Nephron progenitor cell (in vitro differentiated cells): ENCODE measurements at regions not wholly inside any gene's neighbourhood (a gene's known extent, or its start where the extent isn't known, plus 50 kb on each side); places are given as distances from the start of the nearest gene placed in this dataset.

ENCODE experiments used
- DNase-seq: peaks from one replicate; pipeline ENCODE4 v3.0.0; 2021
- H3K27ac Mint-ChIP-seq: 2 replicates; pipeline ENCODE4 v1.8.0; 2021; ENCODE audit warnings: mild to moderate bottlenecking, moderate library complexity, mixed read lengths
- H3K27me3 Mint-ChIP-seq: 2 replicates; pipeline ENCODE4 v1.8.0; 2021; ENCODE audit warnings: mild to moderate bottlenecking, low read depth, mixed read lengths; ENCODE audit not compliant: poor library complexity
- H3K36me3 Mint-ChIP-seq: 2 replicates; pipeline ENCODE4 v1.8.0; 2021; ENCODE audit warnings: low read depth, mixed read lengths
- H3K4me1 Mint-ChIP-seq: 2 replicates; pipeline ENCODE4 v1.8.0; 2021; ENCODE audit warnings: mixed read lengths
- H3K4me3 Mint-ChIP-seq: 2 replicates; pipeline ENCODE4 v1.8.0; 2021; ENCODE audit warnings: mild to moderate bottlenecking, moderate library complexity, mixed read lengths
- H3K9me3 Mint-ChIP-seq: 2 replicates; pipeline ENCODE4 v1.8.0; 2021; ENCODE audit warnings: mild to moderate bottlenecking, moderate library complexity, mixed read lengths
- TF ChIP-seq, protein P1 (sequence below): fragments of 200-600 bp; sonication (generic); IDR thresholded peaks from 2 replicates; pipeline ENCODE4 v1.5.0; 2021; ENCODE audit warnings: antibody characterized with exemption

DNA sequence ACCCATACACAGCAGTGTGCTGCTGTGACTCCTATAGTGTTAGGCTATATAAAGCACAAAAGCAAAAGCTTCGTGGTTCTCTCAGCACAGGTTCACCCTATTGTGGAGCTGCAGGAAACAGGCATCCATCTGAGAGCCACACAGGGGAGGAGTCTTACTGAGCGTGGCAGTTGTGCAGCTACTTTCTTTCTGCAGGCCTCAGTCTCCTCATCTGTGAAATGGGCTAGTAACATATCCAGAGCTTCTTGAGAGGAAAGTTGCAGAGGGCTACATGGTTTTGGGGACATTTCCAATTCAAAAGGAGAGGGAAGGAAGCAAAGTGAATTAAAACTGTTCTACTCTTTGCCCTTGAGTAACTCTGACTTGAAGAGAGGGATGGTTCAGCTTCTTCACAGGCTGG lies 142.0 kb downstream of the FOXD2 start:
- Mint-ChIP-seq H3K9me3 (no peaks in the 10 kb centered on the region), H3K4me3 (peak overlapping the region; percentile 64), H3K27ac (peak overlapping the region; percentile 91), H3K27me3 (peaks cover 35% of the 10 kb centered on the region), H3K4me1 (peaks cover 90% of the 10 kb centered on the region), H3K36me3 (no peaks in the 10 kb centered on the region)
- TF ChIP-seq, protein P1, sequence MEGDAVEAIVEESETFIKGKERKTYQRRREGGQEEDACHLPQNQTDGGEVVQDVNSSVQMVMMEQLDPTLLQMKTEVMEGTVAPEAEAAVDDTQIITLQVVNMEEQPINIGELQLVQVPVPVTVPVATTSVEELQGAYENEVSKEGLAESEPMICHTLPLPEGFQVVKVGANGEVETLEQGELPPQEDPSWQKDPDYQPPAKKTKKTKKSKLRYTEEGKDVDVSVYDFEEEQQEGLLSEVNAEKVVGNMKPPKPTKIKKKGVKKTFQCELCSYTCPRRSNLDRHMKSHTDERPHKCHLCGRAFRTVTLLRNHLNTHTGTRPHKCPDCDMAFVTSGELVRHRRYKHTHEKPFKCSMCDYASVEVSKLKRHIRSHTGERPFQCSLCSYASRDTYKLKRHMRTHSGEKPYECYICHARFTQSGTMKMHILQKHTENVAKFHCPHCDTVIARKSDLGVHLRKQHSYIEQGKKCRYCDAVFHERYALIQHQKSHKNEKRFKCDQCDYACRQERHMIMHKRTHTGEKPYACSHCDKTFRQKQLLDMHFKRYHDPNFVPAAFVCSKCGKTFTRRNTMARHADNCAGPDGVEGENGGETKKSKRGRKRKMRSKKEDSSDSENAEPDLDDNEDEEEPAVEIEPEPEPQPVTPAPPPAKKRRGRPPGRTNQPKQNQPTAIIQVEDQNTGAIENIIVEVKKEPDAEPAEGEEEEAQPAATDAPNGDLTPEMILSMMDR: no peak
- no peak for DNase-seq

GRCh38 chr1:47580451-47580995 lies 142.7 kb downstream of the FOXD2 start:
- Mint-ChIP-seq H3K4me3 (no peak overlapping the region), H3K36me3 (no peaks in the 10 kb centered on the region), H3K27me3 (peaks cover 37% of the 10 kb centered on the region), H3K27ac (no peak overlapping the region), H3K9me3 (no peaks in the 10 kb centered on the region), H3K4me1 (peaks cover 90% of the 10 kb centered on the region)
- no peak for DNase-seq
- TF ChIP-seq, protein P1: no peak

DNA sequence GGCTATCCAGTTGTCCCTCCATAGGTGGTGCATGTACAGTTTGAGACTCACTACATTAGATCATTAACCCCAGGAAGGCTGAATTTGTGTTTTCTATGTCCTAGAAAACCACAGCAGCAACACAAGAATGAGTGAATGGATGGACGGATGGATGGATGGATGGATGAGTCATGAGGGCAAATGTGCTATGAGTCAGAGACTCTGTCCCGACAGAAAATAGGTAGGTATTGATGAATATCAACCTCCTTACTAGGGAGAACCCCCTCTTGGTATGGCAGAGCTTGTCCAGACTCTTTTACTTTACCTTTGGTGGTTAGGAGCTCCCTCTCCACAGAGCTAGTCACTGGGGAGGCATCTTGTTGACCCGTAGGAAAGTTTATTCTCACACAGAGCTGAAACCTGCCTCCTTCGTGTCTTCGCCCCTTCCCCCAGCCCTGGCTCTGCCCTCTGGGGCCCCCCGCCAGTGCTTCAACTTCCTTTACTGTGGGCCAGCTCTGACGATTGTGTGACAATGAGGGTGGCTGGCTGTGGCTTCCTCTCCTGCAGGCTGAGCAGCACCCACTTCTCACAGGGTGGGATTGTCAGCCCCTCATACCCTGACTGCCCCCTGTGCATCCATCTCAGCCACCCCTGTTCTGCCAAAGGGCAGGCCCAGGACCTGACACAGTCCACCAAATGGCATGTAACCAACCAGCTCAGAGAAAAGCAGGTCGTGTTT lies 145.2 kb downstream of the FOXD2 start:
- DNase-seq: no peak
- H3K36me3 Mint-ChIP-seq: no peaks in the 10 kb centered on the region
- TF ChIP-seq, protein P1: no peak

GRCh38 chr1:47584249-47584648 lies 146.4 kb downstream of the FOXD2 start:
- peaks cover 67% of the 10 kb centered on the region for H3K4me1 Mint-ChIP-seq
- no peak for DNase-seq
- no peak overlapping the region for H3K4me3 Mint-ChIP-seq
- no peaks in the 10 kb centered on the region for H3K36me3 Mint-ChIP-seq
- H3K9me3 Mint-ChIP-seq: no peaks in the 10 kb centered on the region
- no peak overlapping the region for H3K27ac Mint-ChIP-seq
- TF ChIP-seq, protein P1: no peak
- peaks cover 29% of the 10 kb centered on the region for H3K27me3 Mint-ChIP-seq

More for the DNA sequence above, 145.2 kb downstream of the FOXD2 start:
- H3K27ac Mint-ChIP-seq: no peak overlapping the region
- H3K4me3 Mint-ChIP-seq: no peak overlapping the region
- no peaks in the 10 kb centered on the region for H3K9me3 Mint-ChIP-seq
- H3K27me3 Mint-ChIP-seq: peaks cover 29% of the 10 kb centered on the region
- peaks cover 71% of the 10 kb centered on the region for H3K4me1 Mint-ChIP-seq

DNA sequence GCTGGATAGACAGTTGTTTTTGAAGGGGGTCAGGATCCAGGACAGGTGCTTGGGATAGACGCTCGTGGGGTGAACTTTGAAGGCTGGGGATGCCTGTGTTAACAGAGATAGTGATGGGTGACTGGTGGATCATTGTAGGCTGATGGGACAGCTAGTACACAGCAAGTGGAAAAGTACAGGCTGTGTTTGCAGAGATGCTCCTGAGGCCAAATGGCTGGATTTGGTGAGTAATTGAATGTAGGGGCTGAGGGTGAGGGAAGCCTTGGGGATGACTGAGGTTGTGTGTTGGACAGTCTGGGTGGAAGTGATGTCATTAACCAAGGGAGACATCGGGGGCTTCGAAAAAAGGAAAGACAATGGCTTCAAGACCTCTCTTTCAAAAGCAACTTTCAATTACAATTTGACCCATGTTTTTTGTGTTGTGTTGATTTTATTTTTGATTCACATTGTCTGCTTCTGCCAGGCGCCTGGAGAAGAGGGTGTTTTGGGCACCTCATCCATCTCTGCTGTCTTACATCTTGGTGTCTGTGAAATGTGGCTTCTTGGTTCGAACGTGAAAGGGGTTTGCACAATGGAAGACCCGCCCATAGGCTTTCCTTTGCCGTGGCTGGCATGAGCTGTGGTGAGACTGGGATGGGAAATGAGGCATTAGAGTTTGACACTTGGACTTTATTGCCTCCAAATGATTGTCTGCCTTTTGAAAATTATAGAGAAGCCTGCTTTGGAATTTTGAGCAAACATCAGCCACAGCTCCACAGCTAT lies 147.5 kb downstream of the FOXD2 start:
- DNase-seq: no peak
- H3K9me3 Mint-ChIP-seq: no peaks in the 10 kb centered on the region
- peaks cover 57% of the 10 kb centered on the region for H3K4me1 Mint-ChIP-seq
- no peak overlapping the region for H3K4me3 Mint-ChIP-seq
- H3K36me3 Mint-ChIP-seq: no peaks in the 10 kb centered on the region
- H3K27ac Mint-ChIP-seq: no peak overlapping the region
- H3K27me3 Mint-ChIP-seq: peaks cover 29% of the 10 kb centered on the region
- TF ChIP-seq, protein P1: no peak
